Astrocyte (in vitro differentiated cells and primary cell): ENCODE measurements at regions not wholly inside any gene's neighbourhood (a gene's known extent, or its start where the extent isn't known, plus 50 kb on each side); places are given as distances from the start of the nearest gene placed in this dataset.
A peak's percentile ranks its signal among the peaks of the same experiment; 100 is the strongest.

ENCODE experiments used
- DNase-seq: peaks from one replicate; pipeline ENCODE4 v3.0.0-alpha.2; 2010; ENCODE audit warnings: low read depth
- FAIRE-seq: peaks from 2 replicates; lab custom pipeline; 2011; peaks lifted over from hg19 to GRCh38; lab: Jason Lieb, UNC
- H2AFZ ChIP-seq: 2 replicates; pipeline ENCODE4 v1.6.0; 2012; ENCODE audit warnings: low read depth, low read length, inconsistent platforms
- H3K27ac ChIP-seq: 2 replicates; pipeline ENCODE4 v1.5.1; 2011; ENCODE audit warnings: low read depth, low read length, inconsistent platforms
- H3K27me3 ChIP-seq: 2 replicates; pipeline ENCODE4 v1.6.0; 2011; ENCODE audit warnings: low read length, inconsistent platforms; ENCODE audit not compliant: insufficient read depth
- H3K36me3 ChIP-seq: 2 replicates; pipeline ENCODE4 v1.5.1; 2011; ENCODE audit warnings: low read length, inconsistent platforms; ENCODE audit not compliant: insufficient read depth
- H3K4me1 ChIP-seq: 2 replicates; pipeline ENCODE4 v1.5.1; 2011; ENCODE audit warnings: low read length, inconsistent platforms; ENCODE audit not compliant: insufficient read depth
- H3K4me2 ChIP-seq: 2 replicates; pipeline ENCODE4 v1.6.0; 2012; ENCODE audit warnings: low read length, inconsistent platforms
- H3K4me3 ChIP-seq: 2 replicates; pipeline ENCODE4 v1.5.1; 2011; ENCODE audit warnings: low read depth, mild to moderate bottlenecking, low read length, inconsistent platforms; ENCODE audit not compliant: insufficient read depth
- H3K79me2 ChIP-seq: 2 replicates; pipeline ENCODE4 v1.6.0; 2012; ENCODE audit warnings: mild to moderate bottlenecking, low read length, inconsistent platforms; ENCODE audit not compliant: insufficient read depth
- H3K9ac ChIP-seq: 2 replicates; pipeline ENCODE4 v1.6.0; 2012; ENCODE audit warnings: mild to moderate bottlenecking, low read length, inconsistent platforms
- H3K9me3 ChIP-seq: 2 replicates; pipeline ENCODE4 v1.5.1; 2012; ENCODE audit warnings: low read depth, mild to moderate bottlenecking, low read length, inconsistent platforms; ENCODE audit not compliant: insufficient read depth
- H4K20me1 ChIP-seq: 2 replicates; pipeline ENCODE4 v1.6.0; 2012; ENCODE audit warnings: low read length, inconsistent platforms; ENCODE audit not compliant: insufficient read depth
- H3K27ac Mint-ChIP-seq: one replicate; pipeline ENCODE4 v1.8.0; 2021; ENCODE audit warnings: mild to moderate bottlenecking, mixed read lengths; ENCODE audit not compliant: unreplicated experiment
- H3K27me3 Mint-ChIP-seq: one replicate; pipeline ENCODE4 v1.8.0; 2021; ENCODE audit warnings: low read depth, mixed read lengths; ENCODE audit not compliant: unreplicated experiment
- H3K36me3 Mint-ChIP-seq: one replicate; pipeline ENCODE4 v1.8.0; 2021; ENCODE audit warnings: low read depth, mixed read lengths; ENCODE audit not compliant: unreplicated experiment
- H3K4me1 Mint-ChIP-seq: one replicate; pipeline ENCODE4 v1.8.0; 2021; ENCODE audit warnings: low read depth, mixed read lengths; ENCODE audit not compliant: unreplicated experiment
- H3K4me3 Mint-ChIP-seq: one replicate; pipeline ENCODE4 v1.8.0; 2021; ENCODE audit warnings: mild to moderate bottlenecking, moderate library complexity, mixed read lengths; ENCODE audit not compliant: unreplicated experiment
- H3K9me3 Mint-ChIP-seq: one replicate; pipeline ENCODE4 v1.8.0; 2021; ENCODE audit warnings: mild to moderate bottlenecking, mixed read lengths; ENCODE audit not compliant: unreplicated experiment
- EZH2 ChIP-seq: IDR thresholded peaks from 2 replicates; pipeline ENCODE4 v1.6.1; 2012; ENCODE audit warnings: mild to moderate bottlenecking, low read length, inconsistent platforms; ENCODE audit not compliant: insufficient read depth
- TF ChIP-seq, protein P1 (sequence below): IDR thresholded peaks from 2 replicates; pipeline ENCODE4 v1.5.1; 2011; ENCODE audit warnings: low read depth, mild to moderate bottlenecking, inconsistent platforms, low read length, moderate library complexity; ENCODE audit not compliant: insufficient read depth

GRCh38 chr1:24236789-24237371 is 49.8 kb upstream of the IFNLR1 start:
- Histone ChIP-seq H3K4me2 (peak overlapping the region; percentile 5), H3K9me3 (no peaks in the 10 kb centered on the region), H3K27ac (no peak overlapping the region), H4K20me1 (no peaks in the 10 kb centered on the region), H2AFZ (no peak overlapping the region), H3K4me3 (no peak overlapping the region), H3K79me2 (no peaks in the 10 kb centered on the region), H3K9ac (no peak overlapping the region), H3K4me1 (peaks cover 11% of the 10 kb centered on the region), H3K27me3 (no peaks in the 10 kb centered on the region), H3K36me3 (no peaks in the 10 kb centered on the region)
- H3K9me3 Mint-ChIP-seq: peaks cover 2% of the 10 kb centered on the region
- H3K36me3 Mint-ChIP-seq: no peaks in the 10 kb centered on the region
- DNase-seq (peak; percentile 75), FAIRE-seq (no peak)
- H3K4me1 Mint-ChIP-seq: peaks cover 12% of the 10 kb centered on the region
- no peak overlapping the region for H3K27ac Mint-ChIP-seq
- H3K4me3 Mint-ChIP-seq: no peak overlapping the region
- H3K27me3 Mint-ChIP-seq: peaks cover 5% of the 10 kb centered on the region
- TF ChIP-seq EZH2: no peak
- TF ChIP-seq, protein P1, sequence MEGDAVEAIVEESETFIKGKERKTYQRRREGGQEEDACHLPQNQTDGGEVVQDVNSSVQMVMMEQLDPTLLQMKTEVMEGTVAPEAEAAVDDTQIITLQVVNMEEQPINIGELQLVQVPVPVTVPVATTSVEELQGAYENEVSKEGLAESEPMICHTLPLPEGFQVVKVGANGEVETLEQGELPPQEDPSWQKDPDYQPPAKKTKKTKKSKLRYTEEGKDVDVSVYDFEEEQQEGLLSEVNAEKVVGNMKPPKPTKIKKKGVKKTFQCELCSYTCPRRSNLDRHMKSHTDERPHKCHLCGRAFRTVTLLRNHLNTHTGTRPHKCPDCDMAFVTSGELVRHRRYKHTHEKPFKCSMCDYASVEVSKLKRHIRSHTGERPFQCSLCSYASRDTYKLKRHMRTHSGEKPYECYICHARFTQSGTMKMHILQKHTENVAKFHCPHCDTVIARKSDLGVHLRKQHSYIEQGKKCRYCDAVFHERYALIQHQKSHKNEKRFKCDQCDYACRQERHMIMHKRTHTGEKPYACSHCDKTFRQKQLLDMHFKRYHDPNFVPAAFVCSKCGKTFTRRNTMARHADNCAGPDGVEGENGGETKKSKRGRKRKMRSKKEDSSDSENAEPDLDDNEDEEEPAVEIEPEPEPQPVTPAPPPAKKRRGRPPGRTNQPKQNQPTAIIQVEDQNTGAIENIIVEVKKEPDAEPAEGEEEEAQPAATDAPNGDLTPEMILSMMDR: no peak
